B cell (primary cell): ENCODE measurements at regions not wholly inside any gene's neighbourhood (a gene's known extent, or its start where the extent isn't known, plus 50 kb on each side); places are given as distances from the start of the nearest gene placed in this dataset.

Source experiments
- EZH2 ChIP-seq: IDR thresholded peaks from 2 replicates; pipeline ENCODE4 v1.6.1; 2012; ENCODE audit warnings: borderline replicate concordance, low read depth, mild to moderate bottlenecking, moderate library complexity, low read length; ENCODE audit not compliant: insufficient read depth, poor library complexity, severe bottlenecking
- TF ChIP-seq, protein P1 (sequence below): fragments of 200-600 bp; IDR thresholded peaks from one replicate; pipeline ENCODE4 v1.8.0; 2022; ENCODE audit warnings: antibody characterized with exemption, mild to moderate bottlenecking

DNA sequence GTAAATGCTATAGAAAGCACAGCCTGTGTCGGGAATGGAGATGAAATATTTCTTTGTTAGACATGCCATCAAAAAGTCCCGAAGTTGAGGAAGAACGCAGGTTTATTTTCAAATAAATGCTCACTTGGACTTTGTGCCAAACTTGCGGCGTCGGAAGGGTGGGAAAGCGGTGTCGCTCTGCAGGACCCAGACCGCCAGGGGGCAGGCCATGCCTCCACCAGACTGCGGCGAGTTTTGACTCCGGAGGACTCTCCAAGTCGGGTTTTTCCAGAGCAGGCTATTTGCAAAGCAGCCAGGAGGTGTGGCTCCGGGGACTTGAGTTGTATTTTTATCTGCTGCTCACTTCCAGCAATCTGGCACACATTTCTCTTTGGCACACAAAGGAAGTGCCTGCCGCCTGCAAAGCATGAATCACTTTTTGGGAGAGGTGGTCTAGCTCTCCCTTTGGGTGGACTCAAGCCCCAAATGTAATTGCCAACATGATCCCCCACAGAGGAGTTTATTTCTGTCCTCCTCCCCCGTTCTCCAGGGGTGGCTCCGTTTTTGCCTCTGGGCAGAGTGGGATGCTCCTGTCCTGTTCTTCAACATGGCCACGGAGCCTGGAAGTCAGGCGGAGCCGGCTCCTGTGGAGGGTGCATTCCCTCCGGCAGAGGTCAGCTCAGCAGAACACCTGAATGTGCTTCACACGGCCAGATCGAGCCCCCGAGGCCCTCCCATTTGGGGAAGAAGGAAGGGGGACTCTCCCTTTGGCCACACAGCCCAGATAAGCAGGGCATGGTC lies 82.3 kb upstream of the GPR26 start:
- TF ChIP-seq, protein P1, sequence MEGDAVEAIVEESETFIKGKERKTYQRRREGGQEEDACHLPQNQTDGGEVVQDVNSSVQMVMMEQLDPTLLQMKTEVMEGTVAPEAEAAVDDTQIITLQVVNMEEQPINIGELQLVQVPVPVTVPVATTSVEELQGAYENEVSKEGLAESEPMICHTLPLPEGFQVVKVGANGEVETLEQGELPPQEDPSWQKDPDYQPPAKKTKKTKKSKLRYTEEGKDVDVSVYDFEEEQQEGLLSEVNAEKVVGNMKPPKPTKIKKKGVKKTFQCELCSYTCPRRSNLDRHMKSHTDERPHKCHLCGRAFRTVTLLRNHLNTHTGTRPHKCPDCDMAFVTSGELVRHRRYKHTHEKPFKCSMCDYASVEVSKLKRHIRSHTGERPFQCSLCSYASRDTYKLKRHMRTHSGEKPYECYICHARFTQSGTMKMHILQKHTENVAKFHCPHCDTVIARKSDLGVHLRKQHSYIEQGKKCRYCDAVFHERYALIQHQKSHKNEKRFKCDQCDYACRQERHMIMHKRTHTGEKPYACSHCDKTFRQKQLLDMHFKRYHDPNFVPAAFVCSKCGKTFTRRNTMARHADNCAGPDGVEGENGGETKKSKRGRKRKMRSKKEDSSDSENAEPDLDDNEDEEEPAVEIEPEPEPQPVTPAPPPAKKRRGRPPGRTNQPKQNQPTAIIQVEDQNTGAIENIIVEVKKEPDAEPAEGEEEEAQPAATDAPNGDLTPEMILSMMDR = peak; percentile 66
- TF ChIP-seq EZH2 = no peak
